ENCODE measurements at regions not wholly inside any gene's neighbourhood (a gene's known extent, or its start where the extent isn't known, plus 50 kb on each side); places are given as distances from the start of the nearest gene placed in this dataset.

GRCh38 chr2:20515290-20516220, 68.7 kb downstream of the RHOB start:
- DNase-seq (ENCODE audit: low spot score), result no peak
- ChIA-PET POLR2A (ENCODE audit: low non-redundant PET) (no interaction called here), CTCF (no interaction called here)
- TF ChIP-seq CTCF (conservative IDR thresholded peaks at IDR 0.05; ENCODE audit: low read depth), result no peak
- H3K27ac ChIP-seq, result peak overlapping the region; percentile 81

- TF ChIP-seq CTCF (conservative IDR thresholded peaks at IDR 0.05; ENCODE audit: low read depth), result no peak
- peak overlapping the region; percentile 81 for H3K27ac ChIP-seq
- no peak for DNase-seq (ENCODE audit: low spot score)
- CTCF ChIA-PET, result no interaction called here
- POLR2A ChIA-PET (ENCODE audit: low non-redundant PET), result no interaction called here
Measured at GRCh38 chr2:20516291-20516645, 69.4 kb downstream of the RHOB start.

DNA sequence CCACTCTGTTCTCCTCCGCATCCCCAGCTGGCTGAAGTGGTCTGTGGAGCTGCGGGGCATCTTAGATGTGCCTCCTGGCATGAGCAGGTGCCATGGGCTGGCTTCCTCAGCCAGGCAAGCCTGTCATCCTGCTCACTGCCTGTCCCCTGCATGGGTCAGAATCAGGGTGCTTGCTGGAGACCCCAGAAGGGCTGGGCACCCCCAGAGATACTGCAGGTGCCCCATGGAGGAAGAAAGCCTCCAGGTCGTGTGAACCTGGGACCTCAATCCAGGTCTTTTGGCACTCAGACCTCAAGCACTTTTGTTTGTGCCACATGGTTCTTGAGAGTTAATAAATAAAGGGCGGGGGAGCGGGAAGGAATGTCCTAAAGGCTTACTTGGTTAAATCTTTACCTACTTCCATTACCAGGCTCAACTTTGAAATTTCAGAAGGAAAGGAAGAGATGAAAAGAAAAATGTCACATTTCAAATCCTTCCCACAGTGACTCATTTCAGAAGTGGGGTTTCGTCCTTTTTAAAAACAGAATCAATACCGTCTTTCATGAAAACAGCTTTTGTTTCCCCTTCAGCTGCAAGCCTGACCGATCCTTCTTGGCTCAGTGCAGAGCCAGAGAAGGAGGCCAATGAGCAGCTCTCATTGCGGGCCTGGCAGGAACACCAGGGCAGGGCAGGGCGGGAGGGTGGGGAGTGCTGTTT, 69.9 kb downstream of the RHOB start:
- no peak for TF ChIP-seq CTCF (conservative IDR thresholded peaks at IDR 0.05; ENCODE audit: low read depth)
- ChIA-PET CTCF (no interaction called here), POLR2A (ENCODE audit: low non-redundant PET) (no interaction called here)
- no peak for DNase-seq (ENCODE audit: low spot score)
- no peak overlapping the region; the same call in 1 of the 2 replicates for H3K27ac ChIP-seq

DNA sequence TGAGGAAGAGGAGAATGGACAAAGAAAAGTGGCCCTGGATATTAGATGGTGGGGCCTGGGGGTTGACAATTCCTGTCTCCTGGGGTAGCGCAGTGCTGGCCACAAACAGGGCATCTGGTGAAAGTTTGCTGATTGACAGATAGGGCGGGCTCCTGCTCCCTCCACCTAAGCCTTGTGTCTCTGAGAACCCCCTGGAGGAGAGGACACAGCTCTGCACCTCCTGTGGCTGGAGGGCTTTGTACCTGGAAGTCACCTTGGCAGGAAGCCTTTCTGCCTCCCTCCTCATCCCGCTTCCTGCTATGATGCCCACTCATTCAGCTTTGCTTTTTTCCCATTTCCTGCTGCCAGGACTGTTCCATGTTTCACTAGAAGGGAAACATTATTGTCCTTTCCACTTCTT, 72.4 kb downstream of the RHOB start:
- DNase-seq (ENCODE audit: low spot score), result no peak
- ChIA-PET POLR2A (ENCODE audit: low non-redundant PET) (no interaction called here), CTCF (no interaction called here)
- no peak overlapping the region for H3K27ac ChIP-seq
- TF ChIP-seq CTCF (conservative IDR thresholded peaks at IDR 0.05; ENCODE audit: low read depth), result no peak

- ChIA-PET CTCF (no interaction called here), POLR2A (ENCODE audit: low non-redundant PET) (no interaction called here)
- H3K27ac ChIP-seq, result no peak overlapping the region
- no peak for TF ChIP-seq CTCF (conservative IDR thresholded peaks at IDR 0.05; ENCODE audit: low read depth)
- no peak for DNase-seq (ENCODE audit: low spot score)
Measured at GRCh38 chr2:20520128-20520527, 73.3 kb downstream of the RHOB start.

- TF ChIP-seq CTCF (conservative IDR thresholded peaks at IDR 0.05; ENCODE audit: low read depth), result no peak
- H3K27ac ChIP-seq, result no peak overlapping the region
- DNase-seq (ENCODE audit: low spot score), result no peak
- POLR2A ChIA-PET (ENCODE audit: low non-redundant PET), result no interaction called here
- CTCF ChIA-PET, result no interaction called here
Measured at GRCh38 chr2:20521193-20521592, 74.3 kb downstream of the RHOB start.

Measured in RWPE1 (cell line).